A549 (cell line): ENCODE measurements at regions not wholly inside any gene's neighbourhood (a gene's known extent, or its start where the extent isn't known, plus 50 kb on each side); places are given as distances from the start of the nearest gene placed in this dataset.
"Not testable (repeated sequence)": the region's sequence is repeated elsewhere in the genome, so short reads cannot be mapped to it uniquely, and the experiment has no call there.

Experiments used
- ATAC-seq, 2 experiments: fragments of 200-7000 bp in 1 of 2; fragments of >200 bp in 1 of 2; cut with Nextera tagmentation in 1 of 2; cut with Tn5 transposase in 1 of 2; 3 replicates each; pipeline versions ENCODE4 v1.8.0 to v1.9.1; 2018 to 2020; ENCODE audit warnings: mild to moderate bottlenecking in 1 of 2, moderate library complexity in 1 of 2
- CTCF ChIA-PET: fragments of 300-600 bp; sonication (Branson Sonifier 250); formaldehyde crosslinking; extraction: SDS; loops from one replicate; lab custom pipeline; 2021; ENCODE audit warnings: antibody characterized with exemption, inconsistent platforms; lab: Yijun Ruan, JAX
- POLR2A ChIA-PET: fragments of 350-600 bp; formaldehyde crosslinking; extraction: SDS; loops from one replicate; lab custom pipeline; 2021; ENCODE audit warnings: antibody characterized with exemption, inconsistent platforms; lab: Yijun Ruan, JAX
- DNase-seq, 2 experiments: peaks; one replicate each; pipeline versions ENCODE4 v3.0.0 to v3.0.0-alpha.2; 2011 to 2016; ENCODE audit warnings: low read depth in 1 of 2, low spot score in 1 of 2
- FAIRE-seq: peaks from 2 replicates; lab custom pipeline; 2011; peaks lifted over from hg19 to GRCh38; lab: Jason Lieb, UNC
- H3K27ac ChIP-seq, 2 experiments: fragments of >200 bp; sonication (Bioruptor Twin); formaldehyde crosslinking; 3 replicates each; pipeline ENCODE4 v1.5.1; 2016 to 2017
- H3K4me1 ChIP-seq: fragments of >200 bp; sonication (Bioruptor Twin); formaldehyde crosslinking; 3 replicates; pipeline ENCODE4 v1.6.1; 2016
- H3K4me2 ChIP-seq: fragments of >200 bp; sonication (Bioruptor Twin); formaldehyde crosslinking; 3 replicates; pipeline ENCODE4 v1.6.1; 2016
- H3K4me3 ChIP-seq: fragments of >200 bp; sonication (Bioruptor Twin); formaldehyde crosslinking; 3 replicates; pipeline ENCODE4 v1.5.1; 2016
- H3K9me3 ChIP-seq: fragments of >200 bp; sonication (Bioruptor Twin); formaldehyde crosslinking; 3 replicates; pipeline ENCODE4 v1.6.1; 2016
- CEBPB ChIP-seq, 2 experiments: fragments of >200 bp in 1 of 2; sonication (Bioruptor Twin) in 1 of 2; formaldehyde crosslinking in 1 of 2; IDR thresholded peaks; 2 replicates each; pipeline ENCODE4 v1.6.1; 2012 to 2016
- E2F6 ChIP-seq: IDR thresholded peaks from 2 replicates; pipeline ENCODE4 v1.6.1; 2012; ENCODE audit warnings: low read depth, borderline replicate concordance
- EHF ChIP-seq: fragments of 250-450 bp; sonication (Bioruptor Pico); IDR thresholded peaks from 2 replicates; pipeline ENCODE4 v1.5.0; 2020; ENCODE audit warnings: mild to moderate bottlenecking
- EHMT2 ChIP-seq: fragments of 200-600 bp; sonication (generic); IDR thresholded peaks from 2 replicates; pipeline ENCODE4 v1.6.1; 2016; ENCODE audit warnings: antibody characterized with exemption, low read depth, mild to moderate bottlenecking, moderate library complexity
- ELK1 ChIP-seq: fragments of 150-350 bp; IDR thresholded peaks from 2 replicates; pipeline ENCODE4 v1.6.1; 2014; ENCODE audit warnings: low read depth, mild to moderate bottlenecking, low read length
- FOSB ChIP-seq: fragments of 250-450 bp; sonication (Bioruptor Pico); IDR thresholded peaks from 2 replicates; pipeline ENCODE4 v1.5.0; 2020; ENCODE audit warnings: mild to moderate bottlenecking, moderate library complexity
- FOSL2 ChIP-seq, 2 experiments: fragments of 450-650 bp in 1 of 2; fragments of >200 bp in 1 of 2; sonication (Bioruptor Twin) in 1 of 2; formaldehyde crosslinking; IDR thresholded peaks; 2 replicates each; pipeline versions ENCODE4 v1.5.0 to v1.6.1; 2016 to 2020; ENCODE audit warnings: mild to moderate bottlenecking in 1 of 2, moderate library complexity in 1 of 2
- HES2 ChIP-seq: fragments of >200 bp; sonication (Bioruptor Twin); formaldehyde crosslinking; IDR thresholded peaks from 2 replicates; pipeline ENCODE4 v1.6.1; 2016
- HEYL ChIP-seq: fragments of 250-450 bp; sonication (Bioruptor Pico); IDR thresholded peaks from 2 replicates; pipeline ENCODE4 v1.8.0; 2021; ENCODE audit warnings: mild to moderate bottlenecking, moderate library complexity
- JUN ChIP-seq, 2 experiments: fragments of >200 bp; sonication (Bioruptor Twin); formaldehyde crosslinking; IDR thresholded peaks; 2 replicates in 1 of 2; 3 replicates in 1 of 2; pipeline ENCODE4 v1.6.1; 2016 to 2017
- NFE2L2 ChIP-seq: fragments of 150-350 bp; conservative IDR thresholded peaks from 2 replicates; pipeline ENCODE4 v1.6.1; 2014; ENCODE audit warnings: low read length
- NR3C1 ChIP-seq: fragments of >200 bp; sonication (Bioruptor Twin); formaldehyde crosslinking; IDR thresholded peaks from 3 replicates; pipeline ENCODE4 v1.6.1; 2017
- PBX3 ChIP-seq: IDR thresholded peaks from 2 replicates; pipeline ENCODE4 v1.6.1; 2012
- POLR2A ChIP-seq: IDR thresholded peaks from 2 replicates; pipeline ENCODE4 v1.6.1; 2012; ENCODE audit warnings: mild to moderate bottlenecking, low read length
- RNF2 ChIP-seq: fragments of 200-600 bp; sonication (generic); IDR thresholded peaks from 2 replicates; pipeline ENCODE4 v1.6.1; 2016; ENCODE audit warnings: low read depth, mild to moderate bottlenecking, antibody characterized with exemption, moderate library complexity, borderline replicate concordance
- SREBF2 ChIP-seq: fragments of 450-650 bp; IDR thresholded peaks from 2 replicates; pipeline ENCODE4 v1.6.1; 2014; ENCODE audit warnings: mild to moderate bottlenecking, moderate library complexity
- TFCP2L1 ChIP-seq: fragments of 250-450 bp; sonication (Bioruptor Pico); IDR thresholded peaks from 2 replicates; pipeline ENCODE4 v1.5.0; 2021; ENCODE audit warnings: mild to moderate bottlenecking
- USF2 ChIP-seq: fragments of 450-650 bp; IDR thresholded peaks from 2 replicates; pipeline ENCODE4 v1.6.1; 2014; ENCODE audit warnings: antibody characterized with exemption
- ZFP36 ChIP-seq: fragments of 450-650 bp; IDR thresholded peaks from 2 replicates; pipeline ENCODE4 v1.6.1; 2014; ENCODE audit warnings: borderline replicate concordance; ENCODE audit not compliant: partially characterized antibody
- ZNF302 ChIP-seq: fragments of 250-450 bp; sonication (Bioruptor Pico); IDR thresholded peaks from 2 replicates; pipeline ENCODE4 v1.9.0; 2021; ENCODE audit warnings: inconsistent platforms, mild to moderate bottlenecking, moderate library complexity
- ZSCAN20 ChIP-seq: fragments of 250-450 bp; sonication (Bioruptor Pico); IDR thresholded peaks from 2 replicates; pipeline ENCODE4 v1.8.0; 2022; ENCODE audit warnings: mild to moderate bottlenecking, moderate library complexity
- WGBS: methylation state at CpG from one replicate; pipeline ENCODE4 v1.1.6; 2017; ENCODE audit errors: missing lambda C conversion rate; 5-methylcytosine and 5-hydroxymethylcytosine counted together

- no peak overlapping the region for H3K27ac ChIP-seq
- 0% methylated on average over 1 of the region's 1 CpG for WGBS
- no peak for ATAC-seq
- no peak for DNase-seq
- TF ChIP-seq FOSB (CRISPR knock-in tag) = no peak
- TF ChIP-seq PBX3 = no peak
- no peak for TF ChIP-seq EHF (CRISPR knock-in tag)
- TF ChIP-seq ELK1 = no peak
- TF ChIP-seq E2F6 = no peak
- no peak for TF ChIP-seq HES2
- TF ChIP-seq FOSL2 (IDR thresholded peaks at IDR 0.05) = no peak
- no peak for TF ChIP-seq FOSL2 (CRISPR knock-in tag; IDR thresholded peaks at IDR 0.05)
- no peak for TF ChIP-seq TFCP2L1 (CRISPR knock-in tag)
- no peak for TF ChIP-seq JUN (IDR thresholded peaks at IDR 0.05)
- no peak for TF ChIP-seq ZFP36
- TF ChIP-seq SREBF2 = no peak
- POLR2A ChIA-PET = no interaction called here
- no peak overlapping the region for H3K4me2 ChIP-seq
- no peaks in the 10 kb centered on the region for H3K4me1 ChIP-seq
- no peak overlapping the region for H3K4me3 ChIP-seq
- H3K9me3 ChIP-seq = no peaks in the 10 kb centered on the region
- CTCF ChIA-PET = no interaction called here
- no peak for FAIRE-seq
These were observed 2009.6 kb downstream of the OLFM4 start for GRCh38 chr13:55038230-55038629.

- H3K4me2 ChIP-seq, FAIRE-seq, ATAC-seq, H3K4me1 ChIP-seq, POLR2A ChIA-PET, H3K4me3 ChIP-seq, CTCF ChIA-PET, H3K9me3 ChIP-seq, DNase-seq, H3K27ac ChIP-seq: not testable (repeated sequence)
- WGBS = 29% methylated on average over 24 of the region's 24 CpGs
These were observed 2025.4 kb downstream of the OLFM4 start for GRCh38 chr13:55053891-55054550.

GRCh38 chr13:55055666-55056065 is 2027.1 kb downstream of the OLFM4 start:
- H3K4me3 ChIP-seq, DNase-seq, H3K4me2 ChIP-seq, CTCF ChIA-PET, POLR2A ChIA-PET, H3K27ac ChIP-seq, H3K4me1 ChIP-seq, FAIRE-seq, H3K9me3 ChIP-seq, ATAC-seq: not testable (repeated sequence)
- 3% methylated on average over 3 of the region's 3 CpGs for WGBS

- 6% methylated on average over 7 of the region's 7 CpGs for WGBS
These were observed 2034.0 kb downstream of the OLFM4 start for GRCh38 chr13:55062662-55063061.

More at GRCh38 chr13:55062662-55063061, 2034.0 kb downstream of the OLFM4 start:
- H3K4me2 ChIP-seq = no peak overlapping the region
- H3K27ac ChIP-seq = no peak overlapping the region
- CTCF ChIA-PET = no interaction called here
- no peak for DNase-seq
- no peaks in the 10 kb centered on the region for H3K4me1 ChIP-seq
- ATAC-seq = no peak
- no peaks in the 10 kb centered on the region for H3K9me3 ChIP-seq
- no peak for FAIRE-seq
- POLR2A ChIA-PET = no interaction called here
- H3K4me3 ChIP-seq = no peak overlapping the region
- no peak for TF ChIP-seq CEBPB (IDR thresholded peaks at IDR 0.05)
- TF ChIP-seq ZNF302 = no peak
- no peak for TF ChIP-seq HEYL (CRISPR knock-in tag)
- no peak for TF ChIP-seq RNF2
- TF ChIP-seq ZFP36 = no peak
- no peak for TF ChIP-seq USF2
- TF ChIP-seq NFE2L2 = no peak
- TF ChIP-seq EHMT2 = no peak
- TF ChIP-seq POLR2A = no peak
- TF ChIP-seq NR3C1 = no peak
- no peak for TF ChIP-seq ZSCAN20
- TF ChIP-seq, all 56 proteins: peak for 0
